Mesothelial cell of epicardium (in vitro differentiated cells): ENCODE measurements at regions not wholly inside any gene's neighbourhood (a gene's known extent, or its start where the extent isn't known, plus 50 kb on each side); places are given as distances from the start of the nearest gene placed in this dataset.

ENCODE experiments used
- DNase-seq, 2 experiments: peaks; one replicate each; pipeline ENCODE4 v3.0.0; 2021; ENCODE audit warnings: low spot score in 2 of 2; ENCODE audit not compliant: unreplicated experiment in 2 of 2
- H3K27ac Mint-ChIP-seq: 2 replicates; pipeline ENCODE4 v1.8.0; 2021; ENCODE audit warnings: mixed read lengths
- H3K27me3 Mint-ChIP-seq: 2 replicates; pipeline ENCODE4 v1.8.0; 2021; ENCODE audit warnings: low read depth, mixed read lengths
- H3K36me3 Mint-ChIP-seq: 2 replicates; pipeline ENCODE4 v1.8.0; 2021; ENCODE audit warnings: mixed read lengths
- H3K4me1 Mint-ChIP-seq: 2 replicates; pipeline ENCODE4 v1.8.0; 2021; ENCODE audit warnings: mixed read lengths
- H3K4me3 Mint-ChIP-seq: 2 replicates; pipeline ENCODE4 v1.8.0; 2021; ENCODE audit warnings: mild to moderate bottlenecking, moderate library complexity, mixed read lengths
- H3K9me3 Mint-ChIP-seq: 2 replicates; pipeline ENCODE4 v1.8.0; 2021; ENCODE audit warnings: mixed read lengths
- CTCF ChIP-seq: fragments of 200-600 bp; sonication (generic); IDR thresholded peaks from one replicate; pipeline ENCODE4 v1.5.0; 2021; ENCODE audit warnings: antibody characterized with exemption; ENCODE audit not compliant: unreplicated experiment

- TF ChIP-seq CTCF, result no peak
- H3K36me3 Mint-ChIP-seq, result no peaks in the 10 kb centered on the region
These were observed 159.7 kb upstream of the SHISA6 start for GRCh38 chr17:11081342-11081741.

GRCh38 chr17:11077673-11078072 lies 163.3 kb upstream of the SHISA6 start:
- no peak for TF ChIP-seq CTCF
- Mint-ChIP-seq H3K27me3 (peaks cover 3% of the 10 kb centered on the region), H3K4me1 (no peaks in the 10 kb centered on the region), H3K36me3 (no peaks in the 10 kb centered on the region), H3K9me3 (no peaks in the 10 kb centered on the region), H3K4me3 (no peak overlapping the region), H3K27ac (no peak overlapping the region)
- DNase-seq, result no peak

More at GRCh38 chr17:11081342-11081741, 159.7 kb upstream of the SHISA6 start:
- DNase-seq, result no peak
- peaks cover 1% of the 10 kb centered on the region for H3K4me1 Mint-ChIP-seq
- H3K4me3 Mint-ChIP-seq, result no peak overlapping the region
- peaks cover 5% of the 10 kb centered on the region for H3K27me3 Mint-ChIP-seq
- H3K9me3 Mint-ChIP-seq, result no peaks in the 10 kb centered on the region
- no peak overlapping the region for H3K27ac Mint-ChIP-seq

- no peaks in the 10 kb centered on the region for H3K4me1 Mint-ChIP-seq
- DNase-seq, result no peak
- H3K27ac Mint-ChIP-seq, result no peak overlapping the region
- H3K36me3 Mint-ChIP-seq, result no peaks in the 10 kb centered on the region
- no peak for TF ChIP-seq CTCF
- H3K27me3 Mint-ChIP-seq, result peaks cover 3% of the 10 kb centered on the region
- peaks cover 10% of the 10 kb centered on the region for H3K9me3 Mint-ChIP-seq
- H3K4me3 Mint-ChIP-seq, result no peak overlapping the region
These were observed 166.6 kb upstream of the SHISA6 start for GRCh38 chr17:11074451-11074850.

GRCh38 chr17:11056926-11057325 lies 184.1 kb upstream of the SHISA6 start:
- Mint-ChIP-seq H3K4me1 (no peaks in the 10 kb centered on the region), H3K27ac (no peak overlapping the region)
- TF ChIP-seq CTCF, result no peak

GRCh38 chr17:11053846-11054245 lies 187.2 kb upstream of the SHISA6 start:
- H3K9me3 Mint-ChIP-seq, result peaks cover 19% of the 10 kb centered on the region
- H3K27me3 Mint-ChIP-seq, result no peaks in the 10 kb centered on the region
- TF ChIP-seq CTCF, result no peak
- no peak overlapping the region for H3K27ac Mint-ChIP-seq
- no peaks in the 10 kb centered on the region for H3K36me3 Mint-ChIP-seq
- H3K4me1 Mint-ChIP-seq, result no peaks in the 10 kb centered on the region
- H3K4me3 Mint-ChIP-seq, result no peak overlapping the region
- DNase-seq, result no peak

More at GRCh38 chr17:11056926-11057325, 184.1 kb upstream of the SHISA6 start:
- H3K9me3 Mint-ChIP-seq, result peaks cover 37% of the 10 kb centered on the region
- no peak for DNase-seq
- no peaks in the 10 kb centered on the region for H3K36me3 Mint-ChIP-seq
- H3K4me3 Mint-ChIP-seq, result no peak overlapping the region
- no peaks in the 10 kb centered on the region for H3K27me3 Mint-ChIP-seq

- H3K36me3 Mint-ChIP-seq, result no peaks in the 10 kb centered on the region
- no peak for TF ChIP-seq CTCF
- DNase-seq, result no peak
These were observed 191.5 kb upstream of the SHISA6 start for GRCh38 chr17:11049539-11049938.

More at GRCh38 chr17:11049539-11049938, 191.5 kb upstream of the SHISA6 start:
- no peaks in the 10 kb centered on the region for H3K9me3 Mint-ChIP-seq
- H3K4me3 Mint-ChIP-seq, result no peak overlapping the region
- H3K4me1 Mint-ChIP-seq, result no peaks in the 10 kb centered on the region
- no peaks in the 10 kb centered on the region for H3K27me3 Mint-ChIP-seq
- no peak overlapping the region for H3K27ac Mint-ChIP-seq
